Right hindlimb (tissue), 1 donor: ENCODE measurements at regions not wholly inside any gene's neighbourhood (a gene's known extent, or its start where the extent isn't known, plus 50 kb on each side); places are given as distances from the start of the nearest gene placed in this dataset.
"Not testable (repeated sequence)": the region's sequence is repeated elsewhere in the genome, so short reads cannot be mapped to it uniquely, and the experiment has no call there.

Experiments
- DNase-seq: peaks from one replicate; pipeline ENCODE4 v3.0.0-alpha.2; 2018

DNA sequence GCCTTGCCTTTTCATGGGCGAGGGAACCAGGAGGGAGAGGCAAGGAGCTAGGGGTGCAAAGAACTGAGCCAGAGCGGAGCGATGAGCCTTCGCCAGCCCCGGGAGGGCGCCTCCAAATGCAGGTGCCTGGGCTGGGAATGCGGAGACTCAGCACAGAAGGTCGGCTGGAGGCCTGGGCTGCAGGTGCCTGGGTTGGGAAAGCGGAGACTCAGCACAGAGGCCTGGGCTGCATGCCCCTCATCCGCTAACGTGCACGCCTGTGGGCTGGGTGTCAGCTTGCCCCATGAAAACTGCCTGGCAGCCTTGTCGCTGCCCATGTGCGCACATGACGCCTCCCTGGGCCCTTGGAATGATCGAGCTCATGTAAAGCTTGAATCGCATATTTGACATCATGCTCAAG lies 51.8 kb downstream of the POM121L12 start:
- DNase-seq, result no peak

GRCh38 chr7:53094191-53094590 lies 58.8 kb downstream of the POM121L12 start:
- no peak for DNase-seq

- DNase-seq, result no peak
These were observed 59.4 kb downstream of the POM121L12 start for GRCh38 chr7:53094827-53095226.

GRCh38 chr7:53095731-53096501 lies 60.5 kb downstream of the POM121L12 start:
- DNase-seq, result no peak

DNA sequence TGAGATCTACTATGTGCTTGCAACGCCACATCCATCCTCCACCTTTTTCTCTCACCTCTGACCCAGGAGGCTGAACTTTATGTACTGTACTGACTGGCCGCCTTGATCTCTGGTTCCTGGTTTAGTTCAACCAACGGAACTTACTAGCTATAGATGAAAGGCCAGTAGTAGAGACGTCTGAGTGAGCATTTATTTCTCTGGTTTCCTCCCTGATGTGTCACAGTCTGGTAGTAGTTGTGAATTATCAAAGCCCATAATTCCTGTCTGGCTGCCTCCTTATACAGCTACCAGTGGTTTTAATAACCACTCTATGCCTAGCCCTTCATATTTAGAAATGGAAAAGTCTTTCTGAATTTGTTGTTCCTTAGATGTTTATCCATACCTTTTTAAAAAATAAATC lies 64.7 kb downstream of the POM121L12 start:
- no peak for DNase-seq

DNA sequence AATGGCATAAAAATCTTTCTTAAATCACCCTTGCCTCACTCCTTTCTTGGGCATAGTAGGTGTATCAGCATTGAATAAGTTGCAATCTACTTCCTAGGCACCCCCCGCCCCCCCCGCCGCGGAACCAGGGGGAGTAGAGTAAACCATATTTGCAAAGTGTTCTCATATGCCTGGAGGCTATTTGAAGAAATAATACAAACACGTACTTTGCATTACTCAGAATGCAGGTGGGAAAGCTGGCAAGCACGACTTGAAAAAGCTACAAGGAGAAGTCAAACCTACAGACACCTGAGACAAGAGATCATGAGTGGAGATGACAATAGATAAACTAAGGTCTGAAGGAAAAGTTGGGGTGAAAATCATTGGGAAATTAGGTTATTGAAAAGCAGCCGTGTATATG lies 65.6 kb downstream of the POM121L12 start:
- no peak for DNase-seq

DNA sequence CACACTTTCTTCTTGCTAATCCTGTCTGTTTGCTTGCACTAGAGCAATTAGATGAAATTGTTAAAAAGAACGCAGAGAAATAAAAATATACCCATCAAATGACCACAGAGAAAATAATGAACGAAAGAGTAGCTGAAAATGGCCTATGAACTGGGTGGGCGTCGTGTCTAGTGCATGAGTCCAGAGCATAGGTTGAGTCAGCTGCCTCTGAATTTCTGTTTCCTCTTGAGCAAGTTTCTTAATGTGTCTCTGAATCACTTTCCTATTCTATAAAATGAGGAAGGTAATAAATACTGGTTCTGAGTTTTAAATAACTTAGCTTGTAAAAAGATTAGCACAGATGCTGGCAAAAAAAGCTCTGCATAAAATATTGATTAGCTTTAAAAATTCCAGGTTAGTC lies 75.0 kb downstream of the POM121L12 start:
- DNase-seq, result no peak

DNA sequence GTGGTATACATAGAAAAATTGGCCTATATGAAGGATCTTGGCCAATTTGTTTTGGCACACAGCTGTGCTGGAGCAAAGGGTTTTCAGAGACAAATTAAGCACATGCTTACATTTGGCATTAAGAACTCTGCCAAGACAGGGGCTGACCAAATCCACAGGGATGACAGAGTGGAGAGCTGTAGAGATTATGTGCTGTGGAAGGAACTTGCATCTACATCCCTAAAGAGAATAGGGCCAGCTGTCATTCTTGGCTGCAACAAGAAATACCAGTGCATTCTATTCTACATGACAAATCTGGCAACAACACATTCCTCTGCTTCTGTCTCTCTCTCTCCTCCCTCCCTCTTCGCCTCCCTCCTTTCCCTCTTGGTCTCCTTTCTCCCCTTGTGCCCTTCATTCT lies 75.6 kb downstream of the POM121L12 start:
- DNase-seq, result peak; percentile 70

DNA sequence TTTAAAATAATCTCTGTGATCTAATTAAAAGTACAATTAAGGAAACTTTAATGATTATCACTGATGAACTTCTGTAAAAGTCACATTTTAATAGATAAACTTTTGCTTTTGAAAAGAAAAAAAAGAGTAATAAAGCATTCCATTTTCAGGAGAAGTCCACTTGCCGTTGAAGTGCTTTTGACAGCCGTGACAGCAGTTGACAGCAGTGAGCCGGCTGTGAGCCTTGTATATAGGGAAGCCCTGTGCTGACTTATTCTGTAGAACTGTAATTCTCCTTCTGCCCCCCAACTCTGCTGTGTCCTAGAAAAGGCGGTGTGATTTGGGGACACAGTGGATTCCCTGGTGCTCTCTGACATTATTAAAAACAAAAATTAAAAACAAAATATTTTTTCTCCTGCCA lies 78.0 kb downstream of the POM121L12 start:
- no peak for DNase-seq

GRCh38 chr7:53119514-53119941 lies 84.1 kb downstream of the POM121L12 start:
- DNase-seq, result no peak

- no peak for DNase-seq
These were observed 85.9 kb downstream of the POM121L12 start for GRCh38 chr7:53121374-53121773.

DNA sequence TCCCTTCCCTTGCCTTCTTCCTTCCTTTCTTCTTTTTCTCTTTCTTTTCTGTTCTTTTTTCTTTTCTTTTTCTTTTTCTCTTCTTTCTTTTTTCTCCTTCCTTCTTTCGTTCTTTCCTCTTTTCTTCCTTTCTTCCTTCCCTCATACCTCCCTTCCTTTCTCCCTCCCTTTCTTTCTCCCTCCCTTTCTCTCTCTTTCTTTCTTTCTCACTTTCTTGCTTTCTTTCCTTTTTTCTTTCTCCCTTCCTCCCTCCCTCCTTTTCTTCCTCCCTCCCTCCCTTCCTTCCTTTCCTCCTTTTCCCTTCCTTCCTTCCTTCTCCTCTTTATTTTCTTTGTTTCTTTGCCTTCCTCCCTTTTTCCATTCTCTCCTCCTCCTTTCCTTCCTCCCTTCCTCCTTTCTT lies 96.3 kb downstream of the POM121L12 start:
- DNase-seq, result no peak

GRCh38 chr7:53151496-53151895 lies 116.1 kb downstream of the POM121L12 start:
- no peak for DNase-seq

DNA sequence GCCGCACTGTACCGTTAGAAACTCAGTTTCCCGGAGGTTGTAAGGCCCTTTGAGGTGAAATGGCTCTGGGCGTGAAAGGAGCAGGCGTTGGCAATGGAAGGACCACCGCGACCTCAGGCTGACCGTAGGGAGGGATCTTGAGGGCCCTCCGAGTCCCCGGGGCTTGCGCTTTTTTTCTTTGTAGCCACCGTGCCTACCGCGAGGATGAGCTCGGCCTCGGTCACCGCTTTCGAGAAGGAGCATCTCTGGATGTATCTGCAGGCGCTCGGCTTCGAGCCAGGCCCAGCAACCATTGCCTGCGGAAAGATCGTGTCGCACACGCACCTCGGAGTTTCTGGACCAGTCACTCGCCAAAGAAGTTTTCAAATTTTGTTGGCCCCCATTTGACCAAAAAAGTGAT lies 151.8 kb downstream of the POM121L12 start:
- not testable (repeated sequence) for DNase-seq

DNA sequence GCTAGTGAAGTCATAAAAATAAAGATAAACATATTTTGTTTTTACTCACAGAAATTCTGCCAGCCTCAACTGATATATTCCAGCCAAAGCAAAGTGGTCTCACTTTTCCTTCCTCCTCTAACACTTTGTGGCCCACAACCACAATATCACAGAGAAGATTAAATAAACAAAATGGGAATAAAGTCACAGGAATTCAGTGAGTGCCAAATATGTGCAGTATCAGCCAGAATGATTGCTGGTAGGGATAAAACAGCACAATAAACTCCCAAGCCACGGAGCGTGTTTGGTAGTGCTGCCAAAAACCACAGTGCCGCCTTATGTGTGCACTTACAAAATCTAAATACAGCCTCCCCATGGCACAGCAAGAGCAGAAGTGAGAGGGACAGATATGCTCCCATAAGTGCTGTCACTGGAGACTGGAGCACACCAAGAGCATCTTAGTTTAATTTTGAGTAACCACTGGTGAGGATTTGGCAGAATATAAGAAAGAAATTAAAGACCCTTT lies 155.8 kb downstream of the POM121L12 start:
- no peak for DNase-seq

DNA sequence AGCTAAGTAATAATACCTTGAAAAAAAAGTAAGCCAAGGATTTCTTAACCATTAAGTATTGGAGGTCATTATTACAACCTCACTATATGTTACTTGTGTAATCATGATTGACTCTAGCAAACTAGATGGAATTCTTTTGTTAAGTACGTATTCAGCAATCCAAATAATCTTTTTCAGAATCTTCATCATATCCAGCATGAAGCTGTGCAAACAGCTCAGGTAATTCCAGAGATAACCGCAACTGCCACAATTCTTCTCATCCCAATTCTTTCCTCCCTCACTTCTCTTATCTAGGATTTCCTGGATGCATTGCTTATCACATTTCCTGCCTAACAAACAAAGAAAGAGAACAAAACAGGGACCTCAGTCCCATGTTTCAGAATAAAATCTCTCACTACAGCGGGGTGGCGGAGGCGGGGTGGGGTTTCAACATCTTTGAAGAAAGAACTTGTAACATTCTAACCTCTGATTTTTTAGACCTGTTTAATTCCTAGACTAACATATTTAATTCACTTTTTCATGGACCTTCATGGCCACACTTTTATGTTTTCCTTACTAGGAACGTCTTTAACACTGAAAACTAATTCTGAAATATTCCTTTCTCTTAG lies 156.5 kb downstream of the POM121L12 start:
- no peak for DNase-seq

DNA sequence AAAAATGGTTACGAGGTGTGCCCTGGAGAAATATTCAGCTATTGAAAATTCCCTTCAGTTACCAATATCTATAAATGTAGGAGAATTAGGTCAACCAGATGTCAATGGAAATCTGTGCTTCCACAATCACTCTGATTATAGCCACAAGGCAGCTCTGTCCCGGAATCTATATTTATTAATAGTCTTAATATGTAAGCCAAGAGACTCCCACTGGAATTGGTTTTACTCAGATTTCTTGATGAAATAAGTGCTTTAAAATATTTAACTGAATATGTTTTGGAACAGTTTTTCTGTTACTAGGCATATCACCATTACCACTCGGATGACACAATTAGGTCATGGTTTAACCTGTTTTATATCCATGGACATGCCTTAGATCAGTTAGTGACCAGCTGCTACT lies 169.6 kb downstream of the POM121L12 start:
- no peak for DNase-seq

DNA sequence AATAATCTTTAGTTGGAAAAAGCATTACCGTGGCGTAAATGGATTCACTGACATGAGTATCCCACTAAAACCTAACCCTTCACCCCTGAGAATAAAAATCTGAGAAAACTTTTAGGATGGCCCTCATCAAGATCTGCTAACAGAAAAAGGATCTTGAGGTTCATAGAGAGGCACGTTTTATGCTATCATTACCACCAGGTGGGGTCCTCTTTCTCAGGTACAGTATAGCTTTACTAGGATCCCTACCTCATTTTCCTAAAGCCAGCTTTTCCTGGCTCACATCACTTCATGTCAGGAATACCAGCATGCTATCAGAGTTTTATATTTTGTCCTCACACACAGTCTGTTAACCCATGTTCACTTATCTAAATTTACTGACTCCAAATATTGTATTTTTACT lies 173.7 kb downstream of the POM121L12 start:
- DNase-seq, result no peak

DNA sequence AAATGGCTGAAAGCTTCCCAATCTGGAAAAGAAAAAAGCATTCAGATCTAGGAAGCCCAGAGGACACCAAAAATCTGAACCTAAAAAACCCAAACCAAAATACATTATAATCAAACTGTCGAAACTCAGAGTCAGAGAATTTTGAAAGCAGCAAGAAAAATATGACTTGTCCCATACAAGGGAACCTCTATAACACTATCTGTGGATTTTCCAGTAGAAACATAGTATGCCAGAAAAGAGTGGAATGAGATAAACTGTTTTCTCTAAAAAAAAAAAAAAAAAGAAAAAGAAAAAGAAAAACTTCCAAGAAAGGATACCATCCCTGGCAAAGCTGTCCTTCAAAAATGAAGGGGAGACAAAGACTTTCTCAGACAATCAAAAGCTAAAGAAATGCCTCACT lies 179.0 kb downstream of the POM121L12 start:
- no peak for DNase-seq

DNA sequence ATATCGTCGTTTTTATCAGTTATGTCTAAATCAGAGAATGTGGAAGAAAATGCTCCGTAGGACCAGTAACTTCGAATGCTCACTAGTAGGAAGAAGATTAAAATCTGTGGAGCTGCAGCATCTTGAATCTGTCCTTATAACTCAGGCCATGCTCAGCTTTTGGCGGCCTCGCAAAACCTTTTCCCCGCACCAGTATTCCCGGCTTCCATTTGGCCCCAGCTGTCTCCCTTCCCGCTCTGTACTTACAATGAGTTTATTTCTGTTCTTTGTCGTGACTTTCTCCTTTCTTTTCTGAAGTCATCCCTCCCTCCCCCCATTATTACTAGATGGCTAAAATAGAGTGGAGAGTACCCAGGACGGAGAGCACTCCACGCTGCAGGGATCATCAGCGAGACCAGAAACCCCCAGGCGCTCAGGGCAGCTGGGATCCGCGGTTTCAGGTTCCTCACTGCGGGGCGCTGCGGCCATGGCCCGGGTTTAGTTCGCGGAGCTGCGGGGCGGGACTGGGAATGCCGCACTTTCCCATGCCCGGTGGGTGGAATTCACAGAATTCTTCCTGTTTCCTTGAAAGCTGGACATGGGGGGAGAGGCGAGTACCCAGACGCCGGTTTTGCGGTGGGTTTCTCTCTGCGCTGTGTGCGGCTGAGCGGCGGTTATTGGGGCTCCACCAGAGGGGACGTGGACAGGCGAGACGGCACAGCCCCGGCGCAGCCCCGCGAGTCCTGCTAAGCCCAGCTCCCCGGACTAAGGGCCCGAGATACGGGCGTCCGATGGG lies 183.5 kb downstream of the POM121L12 start:
- peak; percentile 28 for DNase-seq

DNA sequence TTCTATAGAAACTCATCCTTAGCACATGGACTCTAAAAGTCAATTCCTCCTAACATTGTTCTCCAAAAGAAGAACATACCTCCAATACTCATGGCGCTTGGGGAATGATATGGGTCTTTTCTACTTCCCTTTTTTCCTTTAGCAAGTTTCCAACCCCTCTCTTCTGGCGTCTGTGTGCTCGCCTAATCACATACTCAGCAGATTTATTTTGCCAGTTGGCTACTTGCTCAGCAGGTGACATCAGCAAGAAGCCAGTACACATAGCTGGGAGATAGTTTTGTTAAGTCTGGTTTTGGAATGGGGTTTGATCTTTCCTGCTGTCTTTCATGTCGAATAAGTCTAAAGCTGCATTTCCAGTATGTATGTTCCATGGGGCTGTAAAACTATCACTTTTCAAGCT lies 193.8 kb downstream of the POM121L12 start:
- DNase-seq, result no peak

GRCh38 chr7:53237344-53237913 lies 202.0 kb downstream of the POM121L12 start:
- DNase-seq, result no peak

GRCh38 chr7:53238021-53238605 lies 202.7 kb downstream of the POM121L12 start:
- no peak for DNase-seq
